ENCODE measurements at regions not wholly inside any gene's neighbourhood (a gene's known extent, or its start where the extent isn't known, plus 50 kb on each side); places are given as distances from the start of the nearest gene placed in this dataset.
"Not testable (repeated sequence)": the region's sequence is repeated elsewhere in the genome, so short reads cannot be mapped to it uniquely, and the experiment has no call there.

- no peak for DNase-seq
Observed at GRCh38 chr14:51446771-51447170, 204.9 kb upstream of the FRMD6 start.

GRCh38 chr14:51447411-51447810, 204.3 kb upstream of the FRMD6 start:
- DNase-seq: no peak

GRCh38 chr14:51448831-51449670, 202.7 kb upstream of the FRMD6 start:
- DNase-seq: no peak

GRCh38 chr14:51449681-51450080, 202.0 kb upstream of the FRMD6 start:
- DNase-seq: no peak

- DNase-seq: no peak
Observed at GRCh38 chr14:51451561-51451960, 200.1 kb upstream of the FRMD6 start.

- DNase-seq: no peak
Observed at GRCh38 chr14:51453869-51454268, 197.8 kb upstream of the FRMD6 start.

- no peak for DNase-seq
Observed at GRCh38 chr14:51454351-51454750, 197.4 kb upstream of the FRMD6 start.

- no peak for DNase-seq
Observed at GRCh38 chr14:51455041-51455835, 196.5 kb upstream of the FRMD6 start.

- no peak for DNase-seq
Observed at GRCh38 chr14:51457843-51458562, 193.7 kb upstream of the FRMD6 start.

- no peak for DNase-seq
Observed at GRCh38 chr14:51458563-51458955, 193.2 kb upstream of the FRMD6 start.

GRCh38 chr14:51460011-51460410, 191.7 kb upstream of the FRMD6 start:
- peak; percentile 81 for DNase-seq

- DNase-seq: no peak
Observed at GRCh38 chr14:51462182-51462581, 189.5 kb upstream of the FRMD6 start.

- DNase-seq: no peak
Observed at GRCh38 chr14:51462706-51463105, 189.0 kb upstream of the FRMD6 start.

- no peak for DNase-seq
Observed at GRCh38 chr14:51463461-51463860, 188.2 kb upstream of the FRMD6 start.

- no peak for DNase-seq
Observed at GRCh38 chr14:51464411-51464810, 187.3 kb upstream of the FRMD6 start.

GRCh38 chr14:51465486-51465885, 186.2 kb upstream of the FRMD6 start:
- DNase-seq: no peak

- not testable (repeated sequence) for DNase-seq
Observed at GRCh38 chr14:51467392-51467791, 184.3 kb upstream of the FRMD6 start.

- no peak for DNase-seq
Observed at GRCh38 chr14:51468523-51468922, 183.2 kb upstream of the FRMD6 start.

- DNase-seq: no peak
Observed at GRCh38 chr14:51472881-51473280, 178.8 kb upstream of the FRMD6 start.

GRCh38 chr14:51473351-51473750, 178.4 kb upstream of the FRMD6 start:
- DNase-seq: no peak

GRCh38 chr14:51473808-51474565, 177.7 kb upstream of the FRMD6 start:
- DNase-seq: no peak

- no peak for DNase-seq
Observed at GRCh38 chr14:51474854-51475253, 176.9 kb upstream of the FRMD6 start.
